Skin of body (tissue), 1 donor: ENCODE measurements at regions not wholly inside any gene's neighbourhood (a gene's known extent, or its start where the extent isn't known, plus 50 kb on each side); places are given as distances from the start of the nearest gene placed in this dataset.

Experiments used
- DNase-seq: peaks from one replicate; lab custom pipeline; 2025; lab: John Stamatoyannopoulos, UW

GRCh38 chr16:85373741-85374570 is 239.2 kb upstream of the GSE1 start:
- DNase-seq = no peak

- no peak for DNase-seq
Observed at GRCh38 chr16:85374571-85374872, 238.6 kb upstream of the GSE1 start.

- no peak for DNase-seq
Observed at GRCh38 chr16:85375282-85375681, 237.8 kb upstream of the GSE1 start.

GRCh38 chr16:85376292-85377095 is 236.6 kb upstream of the GSE1 start:
- no peak for DNase-seq

- no peak for DNase-seq
Observed at GRCh38 chr16:85377388-85378144, 235.6 kb upstream of the GSE1 start.

GRCh38 chr16:85378145-85379040 is 234.7 kb upstream of the GSE1 start:
- DNase-seq = no peak

GRCh38 chr16:85379041-85380001 is 233.8 kb upstream of the GSE1 start:
- no peak for DNase-seq

- DNase-seq = no peak
Observed at GRCh38 chr16:85380002-85380395, 233.1 kb upstream of the GSE1 start.

- no peak for DNase-seq
Observed at GRCh38 chr16:85380905-85381737, 232.0 kb upstream of the GSE1 start.

- no peak for DNase-seq
Observed at GRCh38 chr16:85381738-85382592, 231.2 kb upstream of the GSE1 start.

- DNase-seq = no peak
Observed at GRCh38 chr16:85382717-85383118, 230.4 kb upstream of the GSE1 start.

GRCh38 chr16:85383836-85384832 is 229.0 kb upstream of the GSE1 start:
- DNase-seq = no peak

- DNase-seq = no peak
Observed at GRCh38 chr16:85384833-85385462, 228.2 kb upstream of the GSE1 start.

- no peak for DNase-seq
Observed at GRCh38 chr16:85385463-85386331, 227.4 kb upstream of the GSE1 start.

- no peak for DNase-seq
Observed at GRCh38 chr16:85386467-85387170, 226.5 kb upstream of the GSE1 start.
